Esophagus muscularis mucosa (tissue), 4 donors: ENCODE measurements at regions not wholly inside any gene's neighbourhood (a gene's known extent, or its start where the extent isn't known, plus 50 kb on each side); places are given as distances from the start of the nearest gene placed in this dataset.

Experiments used
- DNase-seq: peaks from one replicate; pipeline ENCODE4 v3.0.0-alpha.2; 2017; ENCODE audit errors: extremely low spot score
- H3K27ac ChIP-seq, 4 donors: fragments of 200-600 bp; sonication (generic); replicated peaks in 1 of 4; 1 replicate in 3 of 4; 2 replicates in 1 of 4; pipeline ENCODE4 v1.5.1; 2016 to 2019; ENCODE audit warnings: mild to moderate bottlenecking in 1 of 4
- H3K27me3 ChIP-seq, 4 donors: fragments of 200-600 bp; sonication (generic); one replicate each; pipeline versions ENCODE4 v1.5.1 to v1.6.0; 2016 to 2019
- H3K36me3 ChIP-seq, 4 donors: fragments of 200-600 bp; sonication (generic); one replicate each; pipeline ENCODE4 v1.5.1; 2016 to 2019
- H3K4me1 ChIP-seq, 4 donors: fragments of 200-600 bp; sonication (generic); one replicate each; pipeline ENCODE4 v1.5.1; 2016 to 2019
- H3K4me3 ChIP-seq, 4 donors: fragments of 200-600 bp; sonication (generic); 1 replicate in 2 of 4; 2 replicates in 2 of 4; pipeline ENCODE4 v1.5.1; 2016 to 2019; ENCODE audit warnings: mild to moderate bottlenecking in 4 of 4, moderate library complexity in 1 of 4
- H3K9me3 ChIP-seq, 4 donors: fragments of 200-600 bp; sonication (generic); 1 replicate in 3 of 4; 2 replicates in 1 of 4; pipeline ENCODE4 v1.5.1; 2016 to 2019
- EP300 ChIP-seq: sonication (generic); formaldehyde crosslinking; IDR thresholded peaks from one replicate; pipeline ENCODE4 v1.6.1; 2017; ENCODE audit warnings: antibody characterized with exemption
- POLR2A ChIP-seq: fragments of 450-650 bp; IDR thresholded peaks from one replicate; pipeline ENCODE4 v1.6.1; 2017; ENCODE audit warnings: antibody characterized with exemption, moderate library complexity, mild to moderate bottlenecking, low read depth
- POLR2AphosphoS5 ChIP-seq, 2 donors: sonication (generic); formaldehyde crosslinking; IDR thresholded peaks; one replicate each; pipeline ENCODE4 v1.6.1; 2017; ENCODE audit warnings: antibody characterized with exemption in 2 of 2
- WGBS: methylation state at CpG from one replicate; pipeline ENCODE4 v1.1.5; 2018; 5-methylcytosine and 5-hydroxymethylcytosine counted together
- intact Hi-C: fragments of 100-400 bp; cut with DNase I; formaldehyde crosslinking; loops from one replicate; pipeline ENCODE4 v1.15.1; 2023
- TF ChIP-seq, protein P1 (sequence below), 3 experiments: fragments of 200-600 bp in 2 of 3; fragments of 450-650 bp in 1 of 3; sonication (generic) in 2 of 3; IDR thresholded peaks; one replicate each; pipeline ENCODE4 v1.5.1; 2017 to 2019; ENCODE audit warnings: antibody characterized with exemption in 3 of 3, mild to moderate bottlenecking in 2 of 3, moderate library complexity in 1 of 3

GRCh38 chr1:87565861-87566260, 237.2 kb downstream of the LMO4 start:
- Histone ChIP-seq H3K36me3 (no peaks in the 10 kb centered on the region), H3K27ac (no peak overlapping the region), H3K27me3 (no peaks in the 10 kb centered on the region), H3K4me1 (no peaks in the 10 kb centered on the region), H3K4me3 (no peak overlapping the region), H3K9me3 (no peaks in the 10 kb centered on the region)
- no peak for TF ChIP-seq POLR2AphosphoS5 (IDR thresholded peaks at IDR 0.05)
- no peak for TF ChIP-seq EP300
- 86% methylated on average over 5 of the region's 5 CpGs for WGBS
- intact Hi-C loops: no loop called here
- no peak for DNase-seq

- H3K27ac ChIP-seq: no peak overlapping the region
- H3K27me3 ChIP-seq: no peaks in the 10 kb centered on the region
- no peak for TF ChIP-seq POLR2AphosphoS5 (IDR thresholded peaks at IDR 0.05)
- no peak for TF ChIP-seq POLR2A
- TF ChIP-seq EP300: no peak
- TF ChIP-seq, protein P1, sequence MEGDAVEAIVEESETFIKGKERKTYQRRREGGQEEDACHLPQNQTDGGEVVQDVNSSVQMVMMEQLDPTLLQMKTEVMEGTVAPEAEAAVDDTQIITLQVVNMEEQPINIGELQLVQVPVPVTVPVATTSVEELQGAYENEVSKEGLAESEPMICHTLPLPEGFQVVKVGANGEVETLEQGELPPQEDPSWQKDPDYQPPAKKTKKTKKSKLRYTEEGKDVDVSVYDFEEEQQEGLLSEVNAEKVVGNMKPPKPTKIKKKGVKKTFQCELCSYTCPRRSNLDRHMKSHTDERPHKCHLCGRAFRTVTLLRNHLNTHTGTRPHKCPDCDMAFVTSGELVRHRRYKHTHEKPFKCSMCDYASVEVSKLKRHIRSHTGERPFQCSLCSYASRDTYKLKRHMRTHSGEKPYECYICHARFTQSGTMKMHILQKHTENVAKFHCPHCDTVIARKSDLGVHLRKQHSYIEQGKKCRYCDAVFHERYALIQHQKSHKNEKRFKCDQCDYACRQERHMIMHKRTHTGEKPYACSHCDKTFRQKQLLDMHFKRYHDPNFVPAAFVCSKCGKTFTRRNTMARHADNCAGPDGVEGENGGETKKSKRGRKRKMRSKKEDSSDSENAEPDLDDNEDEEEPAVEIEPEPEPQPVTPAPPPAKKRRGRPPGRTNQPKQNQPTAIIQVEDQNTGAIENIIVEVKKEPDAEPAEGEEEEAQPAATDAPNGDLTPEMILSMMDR (IDR thresholded peaks at IDR 0.05): no peak
- H3K9me3 ChIP-seq: no peaks in the 10 kb centered on the region
- H3K4me3 ChIP-seq: no peak overlapping the region
- WGBS: 76% methylated on average over 4 of the region's 4 CpGs
- H3K4me1 ChIP-seq: no peaks in the 10 kb centered on the region
- H3K36me3 ChIP-seq: no peaks in the 10 kb centered on the region
- no peak for DNase-seq
- intact Hi-C loops: no loop called here
Observed at GRCh38 chr1:87568005-87568404, 239.3 kb downstream of the LMO4 start.

GRCh38 chr1:87568911-87569310, 240.2 kb downstream of the LMO4 start:
- intact Hi-C loops: no loop called here
- Histone ChIP-seq H3K27me3 (no peaks in the 10 kb centered on the region), H3K9me3 (no peaks in the 10 kb centered on the region), H3K36me3 (no peaks in the 10 kb centered on the region), H3K4me1 (no peaks in the 10 kb centered on the region), H3K27ac (no peak overlapping the region), H3K4me3 (no peak overlapping the region)
- TF ChIP-seq POLR2AphosphoS5 (IDR thresholded peaks at IDR 0.05) (no peak), POLR2A (no peak), EP300 (no peak)
- TF ChIP-seq, protein P1 (IDR thresholded peaks at IDR 0.05): no peak
- DNase-seq: no peak
- 84% methylated on average over 3 of the region's 3 CpGs for WGBS

- Histone ChIP-seq H3K9me3 (no peaks in the 10 kb centered on the region), H3K4me1 (no peaks in the 10 kb centered on the region), H3K36me3 (no peaks in the 10 kb centered on the region), H3K27ac (no peak overlapping the region), H3K27me3 (no peaks in the 10 kb centered on the region), H3K4me3 (no peak overlapping the region)
- no peak for TF ChIP-seq POLR2AphosphoS5 (IDR thresholded peaks at IDR 0.05)
- TF ChIP-seq, protein P1 (IDR thresholded peaks at IDR 0.05): no peak
- TF ChIP-seq POLR2A: no peak
- TF ChIP-seq EP300: no peak
- no peak for DNase-seq
- WGBS: 87% methylated on average over 4 of the region's 4 CpGs
- intact Hi-C loops: no loop called here
Observed at GRCh38 chr1:87572008-87572407, 243.3 kb downstream of the LMO4 start.

DNA sequence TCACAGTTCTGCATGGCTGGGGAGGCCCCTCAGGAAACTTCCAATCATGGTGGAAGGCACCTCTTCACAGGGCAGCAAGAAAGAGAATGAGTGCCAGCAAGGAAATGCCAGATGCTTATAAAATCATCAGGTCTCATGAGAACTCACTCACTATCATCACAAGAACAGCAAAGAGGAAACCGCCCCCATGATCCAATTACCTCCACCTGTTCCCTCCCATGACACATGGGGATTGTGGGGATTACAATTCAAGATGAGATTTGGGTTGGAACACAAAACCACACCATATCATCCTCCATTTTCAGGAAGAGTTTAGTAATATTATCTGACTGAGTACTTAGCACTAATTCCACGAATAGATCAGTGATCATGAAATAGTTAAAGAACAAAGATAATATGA, 244.2 kb downstream of the LMO4 start:
- Histone ChIP-seq H3K36me3 (no peaks in the 10 kb centered on the region), H3K4me3 (no peak overlapping the region), H3K27ac (no peak overlapping the region), H3K9me3 (no peaks in the 10 kb centered on the region), H3K27me3 (no peaks in the 10 kb centered on the region), H3K4me1 (no peaks in the 10 kb centered on the region)
- intact Hi-C loops: no loop called here
- TF ChIP-seq, protein P1 (IDR thresholded peaks at IDR 0.05): no peak
- TF ChIP-seq POLR2AphosphoS5 (IDR thresholded peaks at IDR 0.05): no peak
- no peak for TF ChIP-seq POLR2A
- no peak for TF ChIP-seq EP300
- WGBS: 90% methylated on average over 2 of the region's 2 CpGs
- no peak for DNase-seq
